ENCODE measurements at regions not wholly inside any gene's neighbourhood (a gene's known extent, or its start where the extent isn't known, plus 50 kb on each side); places are given as distances from the start of the nearest gene placed in this dataset.

GRCh38 chr15:54815556-54815955 lies 381.2 kb downstream of the RSL24D1 start:
- 60% methylated on average over 1 of the region's 4 CpGs for WGBS (ENCODE audit: insufficient coverage)
- DNase-seq = no peak
- H3K27me3 Mint-ChIP-seq (ENCODE audit: low read depth in 3 of 3) = peaks cover 0 to 3% (median 0%) of the 10 kb centered on the region in 3 donors
- intact Hi-C loops (cut with micrococcal nuclease) = no loop called here
- no peak overlapping the region for H3K4me2 ChIP-seq (replicated peaks; ENCODE audit: extremely low read depth, low read length, poor library complexity, severe bottlenecking)
- H3K36me3 Mint-ChIP-seq = no peaks in the 10 kb centered on the region
- no peaks in the 10 kb centered on the region for H3K36me3 ChIP-seq (replicated peaks in 1 of 2; ENCODE audit: control insufficient read depth in 1 of 2, insufficient read depth in 2 of 2, low read length in 2 of 2)
- TF ChIP-seq CTCF (IDR thresholded peaks at IDR 0.05) = no peak
- H3K9me3 ChIP-seq (replicated peaks in 1 of 2; ENCODE audit: control insufficient read depth in 1 of 2, insufficient read depth in 1 of 2, low read length in 2 of 2) = peaks cover 0 to 13% of the 10 kb centered on the region in 2 donors
- no peak overlapping the region for H3K27ac ChIP-seq (ENCODE audit: low read depth in 1 of 2, low read length in 2 of 2)
- H3K9me3 Mint-ChIP-seq = peaks cover 2 to 16% (median 8%) of the 10 kb centered on the region in 7 donors
- H4K20me1 ChIP-seq (ENCODE audit: insufficient read depth, low read length) = no peaks in the 10 kb centered on the region
- no peak overlapping the region for H3K4me3 ChIP-seq (replicated peaks in 1 of 3; ENCODE audit: low read depth in 2 of 3, low read length in 3 of 3)
- H3K79me2 ChIP-seq (ENCODE audit: insufficient read depth, low read length) = no peaks in the 10 kb centered on the region
- no peak overlapping the region for H2AFZ ChIP-seq (ENCODE audit: insufficient read depth, low read depth, low read length, poor library complexity, severe bottlenecking)
- no peak overlapping the region for H3K27ac Mint-ChIP-seq
- no peaks in the 10 kb centered on the region for H3K4me1 ChIP-seq (ENCODE audit: control insufficient read depth in 1 of 2, insufficient read depth in 2 of 2, low read length in 2 of 2)
- peaks cover 5% of the 10 kb centered on the region for H3K4me1 Mint-ChIP-seq
- H3K9ac ChIP-seq (ENCODE audit: insufficient read depth, low read length, poor library complexity, severe bottlenecking) = no peak overlapping the region
- H3K4me3 Mint-ChIP-seq = no peak overlapping the region
- H3K27me3 ChIP-seq (ENCODE audit: control insufficient read depth in 2 of 2, insufficient read depth in 2 of 2, low read length in 2 of 2) = no peaks in the 10 kb centered on the region

- H2AFZ ChIP-seq (ENCODE audit: insufficient read depth, low read depth, low read length, poor library complexity, severe bottlenecking) = no peak overlapping the region
- H3K9ac ChIP-seq (ENCODE audit: insufficient read depth, low read length, poor library complexity, severe bottlenecking) = no peak overlapping the region
- peaks cover 0 to 13% of the 10 kb centered on the region in 2 donors for H3K9me3 ChIP-seq (replicated peaks in 1 of 2; ENCODE audit: control insufficient read depth in 1 of 2, insufficient read depth in 1 of 2, low read length in 2 of 2)
- no peaks in the 10 kb centered on the region for H3K36me3 Mint-ChIP-seq
- H3K27ac ChIP-seq (ENCODE audit: low read depth in 1 of 2, low read length in 2 of 2) = no peak overlapping the region
- H3K36me3 ChIP-seq (replicated peaks in 1 of 2; ENCODE audit: control insufficient read depth in 1 of 2, insufficient read depth in 2 of 2, low read length in 2 of 2) = no peaks in the 10 kb centered on the region
- no peaks in the 10 kb centered on the region for H3K27me3 Mint-ChIP-seq (ENCODE audit: low read depth in 3 of 3)
- intact Hi-C loops (cut with micrococcal nuclease) = no loop called here
- H3K4me2 ChIP-seq (replicated peaks; ENCODE audit: extremely low read depth, low read length, poor library complexity, severe bottlenecking) = no peak overlapping the region
- DNase-seq = no peak
- H3K4me1 ChIP-seq (ENCODE audit: control insufficient read depth in 1 of 2, insufficient read depth in 2 of 2, low read length in 2 of 2) = no peaks in the 10 kb centered on the region
- no peak overlapping the region for H3K4me3 Mint-ChIP-seq
- H3K9me3 Mint-ChIP-seq = peaks cover 2 to 12% (median 7%) of the 10 kb centered on the region in 7 donors
- H3K79me2 ChIP-seq (ENCODE audit: insufficient read depth, low read length) = no peaks in the 10 kb centered on the region
- TF ChIP-seq CTCF (IDR thresholded peaks at IDR 0.05) = no peak
- no peaks in the 10 kb centered on the region for H4K20me1 ChIP-seq (ENCODE audit: insufficient read depth, low read length)
- H3K4me3 ChIP-seq (replicated peaks in 1 of 3; ENCODE audit: low read depth in 2 of 3, low read length in 3 of 3) = no peak overlapping the region
- no peaks in the 10 kb centered on the region for H3K27me3 ChIP-seq (ENCODE audit: control insufficient read depth in 2 of 2, insufficient read depth in 2 of 2, low read length in 2 of 2)
- H3K27ac Mint-ChIP-seq = no peak overlapping the region
- peaks cover 3% of the 10 kb centered on the region for H3K4me1 Mint-ChIP-seq
These were observed 384.4 kb downstream of the RSL24D1 start for GRCh38 chr15:54812383-54812782.
